Fibroblast of skin of left biceps (primary cell): ENCODE measurements at regions not wholly inside any gene's neighbourhood (a gene's known extent, or its start where the extent isn't known, plus 50 kb on each side); places are given as distances from the start of the nearest gene placed in this dataset.
"Not testable (repeated sequence)": the region's sequence is repeated elsewhere in the genome, so short reads cannot be mapped to it uniquely, and the experiment has no call there.

ENCODE experiments used
- DNase-seq, 2 experiments: peaks; one replicate each; pipeline ENCODE4 v3.0.0-alpha.2; 2013; ENCODE audit warnings: low read depth in 2 of 2

DNA sequence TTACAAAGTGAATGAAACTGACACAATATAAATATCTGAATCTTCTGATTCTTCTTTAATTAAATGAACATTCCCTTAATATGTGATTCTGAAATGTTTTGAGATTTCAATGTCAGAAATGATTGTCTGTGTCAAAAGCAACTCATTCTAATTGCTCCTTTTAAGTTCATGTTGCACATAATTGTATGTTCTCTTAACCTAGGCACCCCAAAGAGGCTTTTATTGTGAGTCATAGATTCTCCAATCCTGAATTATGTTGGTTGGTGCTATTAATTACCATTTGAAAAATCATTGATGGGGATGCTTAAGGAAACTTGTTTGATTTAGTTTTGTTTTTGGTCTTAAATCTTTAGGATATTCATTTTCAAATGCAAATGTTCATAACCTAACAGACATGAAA, 829.7 kb upstream of the CITED2 start:
- no peak for DNase-seq

DNA sequence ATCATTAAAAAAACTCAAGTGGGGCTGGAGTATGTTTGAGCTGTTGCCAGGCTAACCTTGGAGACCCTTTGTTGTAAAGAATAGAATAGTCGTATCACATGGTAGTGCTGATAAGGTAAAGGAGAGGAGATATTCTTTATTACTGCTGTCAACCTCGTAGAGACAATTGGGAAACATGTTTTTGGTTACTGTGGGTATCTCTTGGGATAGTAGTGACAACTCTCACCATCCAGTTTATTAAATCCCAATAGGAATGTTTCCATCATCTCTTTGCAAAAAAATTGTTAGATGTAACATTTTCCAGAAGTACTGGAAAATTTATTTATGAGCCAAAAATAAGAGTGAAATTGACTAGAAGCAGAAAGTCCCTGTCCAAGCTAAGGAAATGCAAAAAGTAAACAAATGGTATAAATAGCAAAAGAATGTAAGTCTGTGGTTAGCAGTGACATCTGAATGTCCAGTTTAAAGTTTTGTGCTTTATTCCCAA, 829.3 kb upstream of the CITED2 start:
- no peak for DNase-seq

DNA sequence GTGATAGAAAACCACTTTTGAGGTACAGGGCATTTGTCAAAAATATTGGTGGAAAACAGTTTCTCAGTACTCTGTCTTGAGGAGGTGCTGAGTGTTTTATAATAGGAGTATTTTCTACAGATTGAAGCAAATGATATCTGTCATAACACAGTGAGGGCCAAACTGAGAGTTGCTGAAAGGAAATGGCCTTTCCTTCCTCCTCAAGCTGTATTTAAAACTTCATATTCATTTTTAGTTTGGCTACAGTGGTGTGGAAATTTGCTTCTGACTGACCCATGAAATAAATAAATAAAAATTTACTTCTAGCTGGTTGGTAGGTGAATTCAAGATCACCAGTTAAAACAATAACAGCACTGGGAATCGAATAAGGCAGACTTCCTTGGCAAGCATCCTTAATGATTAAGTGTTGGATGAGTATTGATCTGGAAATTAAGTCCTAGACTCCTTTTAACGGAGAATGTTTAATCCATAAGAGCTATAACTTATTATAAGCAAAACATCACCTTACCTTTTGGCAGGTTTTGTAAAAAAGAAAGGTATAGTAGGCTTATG, 828.6 kb upstream of the CITED2 start:
- no peak for DNase-seq

DNA sequence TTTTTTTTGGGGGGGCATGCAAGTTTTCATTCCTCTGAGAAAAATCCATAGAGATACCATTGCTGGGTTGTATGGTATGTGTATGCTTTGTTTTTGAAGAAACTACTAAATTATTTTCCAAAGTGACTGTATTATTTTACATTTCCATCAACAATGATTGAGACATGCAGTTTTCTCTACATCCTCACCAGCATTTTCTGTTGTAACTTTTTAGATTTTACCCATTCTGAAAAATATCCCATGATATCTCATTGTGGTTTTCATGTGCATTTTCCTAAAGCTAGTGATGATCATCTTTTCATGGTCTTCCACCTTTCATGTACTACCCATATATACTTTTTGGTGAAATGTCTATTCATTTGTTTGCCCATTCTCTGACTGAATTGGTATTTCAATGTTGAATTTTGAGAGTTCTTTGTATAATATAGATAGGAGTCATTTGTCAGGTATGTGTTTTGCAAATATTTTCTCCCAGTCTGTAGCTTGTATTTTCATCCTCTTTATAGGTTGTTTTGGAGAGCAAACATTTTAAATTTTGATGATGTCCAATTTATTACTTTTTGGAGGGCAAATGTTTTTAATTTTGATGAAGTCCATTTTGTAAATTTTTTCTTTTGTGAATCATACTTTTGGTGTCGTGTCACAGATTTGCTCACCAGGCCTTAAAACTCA, 827.5 kb upstream of the CITED2 start:
- DNase-seq: no peak

DNA sequence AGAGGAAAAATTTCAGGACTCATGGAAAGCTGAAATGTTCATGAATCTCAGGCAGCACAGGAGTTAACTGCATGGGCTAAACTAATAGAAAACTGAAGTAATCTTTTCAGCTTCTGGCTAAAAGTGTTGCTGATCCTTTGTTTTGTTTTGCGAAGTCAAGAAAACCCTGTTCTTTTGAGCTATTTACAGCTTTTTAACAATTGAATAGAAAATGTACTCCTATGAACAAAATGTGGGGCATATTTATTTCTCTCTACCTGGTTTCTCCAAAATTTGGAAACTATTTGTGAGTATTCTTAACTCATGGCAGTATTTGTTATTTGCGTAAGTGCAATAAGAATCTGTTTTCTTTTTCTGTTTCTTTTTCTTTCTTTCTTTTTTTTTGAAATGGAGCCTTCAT, 818.8 kb upstream of the CITED2 start:
- DNase-seq: no peak

DNA sequence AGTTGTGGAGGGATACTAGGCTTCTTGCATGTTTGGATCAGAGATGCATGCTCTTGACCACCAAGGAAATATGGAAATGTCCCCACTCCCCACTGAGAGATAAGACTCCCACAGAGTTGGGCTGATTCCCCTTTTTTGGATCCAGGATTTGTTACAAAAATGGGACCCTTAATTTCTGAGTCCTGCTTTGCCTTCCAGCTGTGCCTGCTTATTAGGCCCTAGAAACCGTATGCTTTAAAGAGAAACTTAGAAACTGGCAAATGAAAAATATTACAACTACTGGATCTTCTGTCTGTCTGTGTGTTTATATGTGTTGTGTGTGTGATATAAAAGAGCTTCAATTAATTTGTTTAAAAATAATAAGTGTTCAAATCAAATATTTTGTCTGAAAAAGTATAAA, 817.6 kb upstream of the CITED2 start:
- no peak for DNase-seq

DNA sequence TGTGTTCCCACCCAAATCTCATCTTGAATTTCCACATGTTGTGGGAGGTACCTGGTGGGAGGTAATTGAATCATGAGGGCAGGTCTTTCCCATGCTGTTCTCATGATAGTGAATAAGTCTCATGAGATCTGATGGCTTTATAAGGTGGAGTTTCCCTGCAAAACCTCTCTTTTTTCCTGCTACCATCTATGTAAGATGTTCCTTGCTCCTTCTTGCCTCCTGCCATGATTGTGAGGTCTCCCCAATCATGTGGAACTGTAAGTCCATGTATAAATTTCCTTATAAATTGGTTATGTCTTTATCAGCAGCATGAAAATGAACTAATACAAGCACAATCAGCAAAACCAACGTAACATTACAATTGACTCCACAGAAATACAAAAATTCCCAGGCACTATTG, 814.8 kb upstream of the CITED2 start:
- DNase-seq: not testable (repeated sequence)

DNA sequence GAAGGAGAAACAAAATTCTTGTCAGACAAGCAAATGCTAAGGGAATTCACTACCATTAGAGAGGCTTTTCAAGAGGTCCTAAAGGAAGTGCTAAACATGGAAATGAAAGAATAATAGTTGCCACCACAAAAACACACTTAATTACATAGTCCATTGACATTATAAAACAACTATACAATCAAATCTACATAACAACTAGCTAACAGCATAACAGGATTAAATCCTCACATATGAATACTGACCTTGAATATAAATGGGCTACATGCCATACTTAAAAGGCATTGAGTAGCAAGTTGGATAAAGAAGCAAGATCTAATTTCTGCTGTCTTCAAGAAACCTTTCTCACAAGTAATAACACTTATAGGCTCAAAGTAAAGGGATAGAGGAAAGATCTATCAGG, 811.5 kb upstream of the CITED2 start:
- DNase-seq: no peak

DNA sequence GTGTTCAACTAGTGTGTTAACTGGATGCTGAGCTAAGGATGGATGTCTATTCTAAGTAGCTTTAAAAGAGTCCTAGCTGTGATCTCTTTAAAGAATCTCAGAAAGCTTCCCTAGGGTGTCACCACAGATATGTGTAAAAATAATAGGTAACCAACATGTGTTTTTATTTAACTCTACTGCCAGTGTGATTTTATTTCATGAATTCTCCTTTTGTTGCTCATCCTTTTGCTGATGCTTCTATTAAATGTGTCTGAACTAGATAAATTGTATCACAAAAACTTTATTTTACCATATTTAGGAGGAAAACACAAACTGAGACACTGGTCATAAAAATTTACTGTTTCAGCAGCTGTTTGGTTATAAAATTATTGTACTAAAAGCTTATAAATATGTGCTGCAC, 809.4 kb upstream of the CITED2 start:
- DNase-seq: peak; percentile 77 to 79

DNA sequence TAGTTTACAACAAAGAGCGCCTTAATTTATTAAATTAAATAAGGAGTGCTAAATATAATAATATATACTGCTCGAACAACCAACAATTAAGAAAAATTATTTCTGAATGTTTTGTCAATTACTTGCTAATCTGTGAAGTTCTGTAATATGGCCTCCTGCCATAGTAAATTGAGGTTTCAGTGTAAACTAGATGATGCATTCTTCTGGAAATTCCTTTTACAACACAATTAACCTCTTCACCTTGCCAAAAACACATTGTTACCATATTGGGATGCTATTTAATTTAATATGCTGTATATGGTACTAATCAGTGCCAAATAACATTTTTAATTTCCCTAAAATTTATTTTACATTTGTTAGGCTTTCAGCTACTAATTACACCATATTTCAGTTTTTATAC, 808.4 kb upstream of the CITED2 start:
- DNase-seq: no peak

DNA sequence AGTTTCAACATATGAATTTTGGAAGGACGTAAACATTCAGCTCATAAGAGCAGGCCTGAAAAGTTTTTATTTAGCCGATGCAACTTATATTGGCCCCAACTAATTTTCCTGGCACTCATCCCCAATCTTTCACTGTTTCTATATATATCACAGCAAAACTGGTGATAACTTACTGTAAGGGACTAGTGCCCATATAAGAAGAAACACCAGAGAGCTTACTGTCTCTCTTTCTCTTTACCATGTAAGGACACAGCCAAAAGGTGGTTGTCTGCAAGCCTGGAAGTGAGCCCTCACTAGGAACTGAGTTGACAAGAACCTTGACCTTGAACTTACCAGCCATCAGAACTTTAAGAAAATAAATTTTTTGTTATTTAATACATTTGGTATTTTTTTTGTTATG, 807.4 kb upstream of the CITED2 start:
- DNase-seq: no peak

DNA sequence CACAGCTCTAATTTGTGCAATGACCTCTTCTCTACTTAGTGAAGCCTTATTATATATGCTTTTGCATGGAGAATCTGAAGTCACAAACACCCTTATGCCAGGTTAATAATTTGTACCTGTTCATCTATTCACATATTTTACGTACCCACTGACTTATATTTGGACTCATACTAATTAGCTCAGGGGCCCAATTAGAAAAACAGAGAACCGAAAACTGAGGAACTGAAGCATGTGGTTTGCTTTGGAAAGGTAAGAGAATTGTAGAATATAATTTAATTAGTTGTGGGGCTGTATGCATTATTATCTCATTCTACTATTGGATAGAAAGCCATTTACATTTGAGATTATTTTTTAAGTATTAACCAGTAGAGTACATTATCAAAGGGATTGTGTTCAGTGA, 805.9 kb upstream of the CITED2 start:
- no peak for DNase-seq

DNA sequence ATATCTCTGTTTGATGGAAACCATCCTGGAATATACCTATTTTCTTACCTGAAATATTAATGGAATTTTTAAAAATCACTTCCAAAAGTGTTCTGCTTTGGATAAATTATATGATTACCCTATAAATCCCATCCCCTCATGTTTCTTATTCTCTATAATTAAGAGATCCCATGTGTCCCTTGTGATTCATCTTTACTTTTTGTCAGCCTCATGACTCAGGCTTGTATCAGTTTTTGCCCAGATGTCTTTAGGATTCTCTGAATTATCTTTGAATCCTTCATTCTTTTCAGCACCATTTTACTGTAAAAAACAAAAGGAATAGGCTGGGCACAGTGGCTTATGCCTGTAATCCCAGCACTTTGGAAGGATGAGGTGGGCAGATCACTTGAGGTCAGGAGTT, 804.5 kb upstream of the CITED2 start:
- peak; percentile 76 to 78 for DNase-seq

DNA sequence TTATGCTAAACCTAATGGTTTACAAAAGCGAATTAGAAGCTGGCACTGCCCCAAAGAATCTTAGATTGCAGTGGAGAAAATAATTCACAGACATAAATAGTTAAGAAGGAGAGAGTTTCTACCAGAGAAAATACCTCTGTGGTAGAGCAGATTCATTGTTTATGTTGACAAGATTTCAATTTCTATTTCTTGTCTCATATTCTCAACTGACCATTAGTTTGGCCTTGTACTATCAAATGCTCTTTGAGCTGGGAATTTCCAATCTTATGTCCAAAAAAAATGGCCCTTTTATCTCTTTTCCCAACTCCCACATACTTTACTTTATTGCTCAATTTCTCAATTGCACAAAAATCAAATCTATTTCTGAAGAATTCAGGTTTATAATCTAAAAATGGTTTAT, 804.1 kb upstream of the CITED2 start:
- peak; percentile 59 to 62 for DNase-seq

DNA sequence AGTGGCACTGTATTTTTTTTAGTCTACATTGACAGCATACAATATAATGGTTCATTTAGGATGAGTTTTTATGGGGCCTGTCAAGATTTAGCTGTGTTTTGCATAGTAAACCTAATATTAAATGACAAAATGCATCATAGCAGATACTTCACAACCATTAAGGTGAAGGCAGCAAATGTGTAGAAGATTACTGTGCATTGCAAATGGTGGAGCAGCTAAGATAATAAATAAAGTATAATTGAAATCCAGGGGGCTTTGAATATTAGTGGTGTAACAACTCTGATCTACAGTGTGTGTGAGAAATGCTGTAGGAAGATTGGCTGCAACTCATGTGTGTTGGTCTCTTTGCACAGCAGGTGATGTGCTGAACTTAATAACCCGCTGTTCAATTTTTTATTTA, 801.9 kb upstream of the CITED2 start:
- no peak for DNase-seq

DNA sequence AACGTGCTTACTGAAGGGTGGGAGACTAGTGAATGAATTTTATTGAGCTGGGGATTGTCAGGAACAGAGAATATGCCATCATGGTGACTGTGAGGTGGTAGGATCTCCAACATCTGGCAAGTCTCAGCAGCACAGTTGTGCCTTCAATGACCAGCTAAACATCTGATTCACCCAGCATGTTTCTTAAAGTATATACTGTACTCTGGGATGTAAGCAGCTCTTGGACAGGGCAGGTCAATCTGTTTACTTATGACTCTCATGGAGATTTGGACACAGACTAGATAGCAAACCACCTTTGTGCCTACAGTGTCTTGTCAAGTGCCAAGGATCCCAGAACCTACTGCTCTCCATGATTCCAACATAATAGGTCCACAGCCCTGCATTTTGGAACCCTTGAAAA, 801.0 kb upstream of the CITED2 start:
- DNase-seq: no peak

DNA sequence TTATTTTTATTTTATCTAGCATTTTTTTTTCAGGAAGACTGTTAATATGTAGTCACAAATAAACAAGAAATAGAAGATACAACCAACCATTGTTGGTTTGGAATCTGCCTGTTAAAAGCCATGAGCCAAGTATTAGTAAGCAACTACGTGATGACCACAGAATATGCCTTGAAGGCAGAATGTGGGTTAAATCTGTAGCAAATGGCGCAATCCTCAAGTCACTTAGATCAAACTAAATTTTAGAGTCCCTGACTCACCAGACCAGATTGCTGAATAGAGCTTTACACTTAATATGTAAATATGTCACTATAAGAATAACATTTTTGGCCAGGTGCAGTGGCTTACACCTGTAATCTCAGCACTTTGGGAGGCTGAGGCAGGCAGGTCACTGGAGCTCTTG, 800.1 kb upstream of the CITED2 start:
- peak; percentile 86 to 87 for DNase-seq

DNA sequence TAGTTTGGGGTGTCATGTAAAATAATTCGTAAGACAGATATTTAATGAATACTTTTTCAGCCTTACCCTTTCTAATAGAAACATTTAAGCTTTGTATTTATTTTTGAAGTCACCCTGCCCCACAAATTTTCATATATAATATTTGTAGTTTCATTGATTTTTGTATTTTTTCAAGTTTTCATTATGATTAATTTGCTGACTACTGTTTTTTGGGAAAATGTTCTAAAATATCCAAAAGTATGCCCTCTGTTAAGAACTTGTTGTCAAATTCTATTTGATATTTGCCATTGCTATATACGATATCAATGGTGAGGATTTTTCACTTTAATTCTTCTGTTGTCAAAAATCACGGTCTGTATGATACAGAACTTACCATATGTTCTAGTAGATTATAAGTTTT, 793.9 kb upstream of the CITED2 start:
- no peak for DNase-seq

DNA sequence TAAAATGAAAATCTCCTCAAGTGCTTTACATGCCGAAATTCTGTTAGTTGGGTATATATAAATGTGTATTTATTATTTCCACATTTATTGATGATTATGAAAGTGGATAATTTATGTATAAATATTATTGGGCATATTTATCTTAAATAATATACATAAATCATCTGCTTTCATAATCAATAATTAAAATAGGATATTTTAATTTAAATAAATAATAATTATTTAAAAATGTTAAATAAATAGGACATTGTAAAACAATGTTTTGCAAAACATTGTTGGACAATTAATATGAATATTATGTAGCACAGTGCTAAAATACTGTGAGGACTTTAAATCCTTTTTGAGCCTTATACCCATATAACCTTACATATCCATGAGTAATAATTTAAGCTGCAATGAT, 786.5 kb upstream of the CITED2 start:
- DNase-seq: no peak

DNA sequence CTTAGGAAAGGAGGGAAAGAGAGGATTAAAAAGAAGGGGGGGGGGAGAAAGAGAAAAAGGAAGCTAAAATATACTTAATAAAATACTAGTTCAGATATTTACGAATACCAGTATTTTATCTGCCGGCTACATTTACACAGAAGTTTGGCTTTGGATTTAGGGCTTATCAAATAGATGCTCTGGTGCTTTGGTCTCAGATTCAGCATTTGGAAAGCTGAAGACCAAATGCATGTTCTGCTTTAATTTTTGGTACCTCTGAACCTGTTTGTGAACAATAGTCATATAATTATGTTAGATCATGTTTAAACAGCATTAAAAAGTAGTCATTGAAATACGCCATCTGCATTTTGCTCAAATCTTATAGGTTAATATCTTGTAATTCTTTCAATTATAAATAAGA, 786.0 kb upstream of the CITED2 start:
- no peak for DNase-seq

DNA sequence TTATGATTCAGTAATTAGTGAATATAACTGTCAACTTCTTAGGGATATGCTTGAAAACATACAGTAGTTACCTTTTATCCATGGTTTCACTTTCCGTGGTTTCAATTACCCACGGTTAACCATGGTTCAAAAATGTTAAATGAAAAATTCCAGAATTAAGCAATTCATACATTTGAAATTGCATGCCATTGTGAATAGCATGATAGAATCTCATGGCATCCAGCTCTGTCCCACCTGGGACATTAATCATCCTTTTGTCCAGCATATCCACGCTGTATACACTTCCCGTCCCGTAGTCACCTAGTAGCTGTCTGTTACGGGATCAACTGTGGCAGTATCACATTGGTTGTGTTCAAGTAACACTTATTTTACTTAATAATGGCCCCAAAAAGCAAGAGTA, 781.7 kb upstream of the CITED2 start:
- DNase-seq: no peak

DNA sequence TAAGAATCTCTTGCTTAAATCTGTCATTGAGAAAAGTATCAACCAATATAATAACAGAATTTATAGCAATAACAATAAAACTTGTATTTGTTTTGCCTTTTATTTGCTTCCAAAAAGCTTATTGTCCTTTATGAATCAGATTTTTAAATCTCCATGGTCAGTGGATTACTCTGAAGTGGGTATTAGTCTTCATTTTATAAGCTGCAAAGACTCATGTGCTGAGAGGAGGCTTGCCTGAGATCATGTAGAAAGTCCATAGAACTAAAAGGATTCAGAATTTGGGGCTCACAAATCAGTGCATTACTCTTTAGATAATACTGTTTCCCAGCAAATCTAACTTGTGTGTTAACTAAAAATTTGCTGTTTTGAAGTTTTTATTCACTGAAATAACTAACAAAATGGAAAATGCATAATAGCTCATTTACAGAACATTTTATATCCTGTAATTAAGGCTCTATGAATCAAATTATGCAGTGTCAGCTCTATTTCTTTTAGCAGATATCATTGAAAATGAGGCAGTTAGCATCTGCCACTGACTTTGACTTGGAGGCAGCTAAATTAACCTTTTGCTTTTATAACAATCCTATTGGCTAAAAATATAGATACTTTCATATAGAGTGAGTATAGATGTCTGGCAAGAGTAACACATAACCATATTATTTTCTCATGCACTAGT, 781.1 kb upstream of the CITED2 start:
- no peak for DNase-seq

DNA sequence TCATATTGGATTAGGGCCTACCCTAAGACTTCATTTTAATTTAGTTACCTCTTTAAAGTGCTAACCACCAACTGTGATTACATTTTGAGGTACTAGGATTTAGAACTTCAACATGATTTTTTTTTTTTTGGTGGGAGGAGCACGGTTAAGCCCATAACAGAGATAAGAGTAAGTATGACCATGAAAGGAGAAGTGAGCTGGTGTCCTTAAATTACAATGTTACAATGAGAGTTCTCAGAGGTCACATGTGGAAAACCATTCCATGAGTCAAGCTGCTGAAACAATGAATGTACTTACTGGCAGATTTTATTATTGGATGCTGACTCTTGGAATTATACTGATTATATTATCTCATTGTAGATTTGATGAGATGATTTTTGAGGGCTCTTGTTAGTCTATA, 779.3 kb upstream of the CITED2 start:
- no peak for DNase-seq
